Spinal cord (tissue), 9 donors: ENCODE measurements at regions not wholly inside any gene's neighbourhood (a gene's known extent, or its start where the extent isn't known, plus 50 kb on each side); places are given as distances from the start of the nearest gene placed in this dataset.
A peak's percentile ranks its signal among the peaks of the same experiment; 100 is the strongest.
"Not testable (repeated sequence)": the region's sequence is repeated elsewhere in the genome, so short reads cannot be mapped to it uniquely, and the experiment has no call there.

Experiments used
- DNase-seq, 6 donors: peaks; one replicate each; pipeline versions ENCODE4 v3.0.0 to v3.0.0-alpha.2; 2013 to 2015; ENCODE audit warnings: low spot score in 6 of 6, low read depth in 4 of 6
- H3K27ac ChIP-seq: one replicate; pipeline ENCODE4 v1.5.1; 2013; ENCODE audit warnings: low read depth, low read length, control low read depth
- H3K27me3 ChIP-seq: one replicate; pipeline ENCODE4 v1.6.1; 2013; ENCODE audit warnings: low read length; ENCODE audit not compliant: control insufficient read depth, insufficient read depth
- H3K36me3 ChIP-seq: one replicate; pipeline ENCODE4 v1.6.1; 2013; ENCODE audit warnings: low read length; ENCODE audit not compliant: control insufficient read depth, insufficient read depth
- H3K4me1 ChIP-seq: one replicate; pipeline ENCODE4 v1.6.1; 2013; ENCODE audit warnings: low read length; ENCODE audit not compliant: control insufficient read depth, insufficient read depth
- H3K4me3 ChIP-seq: one replicate; pipeline ENCODE4 v1.5.1; 2013; ENCODE audit warnings: low read depth, low read length, control low read depth
- H3K9me3 ChIP-seq: one replicate; pipeline ENCODE4 v1.6.1; 2013; ENCODE audit warnings: low read length; ENCODE audit not compliant: control insufficient read depth, insufficient read depth
- WGBS: methylation state at CpG from one replicate; pipeline ENCODE4 v1.1.5; 2013; ENCODE audit warnings: missing lambda C conversion rate; ENCODE audit not compliant: insufficient coverage; 5-methylcytosine and 5-hydroxymethylcytosine counted together
- donor health status: healthy.

DNA sequence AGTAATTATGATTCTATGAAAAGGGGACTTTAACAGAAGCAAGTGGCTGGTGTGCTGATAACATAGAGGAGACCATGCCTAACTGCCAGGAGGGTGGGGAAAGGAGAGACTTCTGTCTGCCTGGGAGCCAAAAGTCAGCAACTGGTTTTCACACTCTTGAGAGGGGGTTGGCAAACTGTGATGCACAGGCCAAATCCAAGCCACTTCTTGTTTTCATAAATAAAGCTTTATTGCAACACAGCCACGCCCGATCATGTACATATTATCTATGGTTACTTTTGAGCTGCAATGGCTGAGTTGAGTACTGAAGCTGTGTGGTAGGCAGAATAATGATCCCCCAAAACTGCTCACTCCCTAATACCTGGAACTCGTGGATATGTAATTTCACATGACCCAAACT lies 208.4 kb downstream of the LNPK start:
- no peak overlapping the region for H3K4me3 ChIP-seq
- peaks cover 2% of the 10 kb centered on the region for H3K9me3 ChIP-seq
- H3K27me3 ChIP-seq, result no peaks in the 10 kb centered on the region
- WGBS, result no CpG with 5 or more reads among the region's 3 CpGs
- H3K36me3 ChIP-seq, result no peaks in the 10 kb centered on the region
- no peak overlapping the region for H3K27ac ChIP-seq
- no peaks in the 10 kb centered on the region for H3K4me1 ChIP-seq
- no peak for DNase-seq

DNA sequence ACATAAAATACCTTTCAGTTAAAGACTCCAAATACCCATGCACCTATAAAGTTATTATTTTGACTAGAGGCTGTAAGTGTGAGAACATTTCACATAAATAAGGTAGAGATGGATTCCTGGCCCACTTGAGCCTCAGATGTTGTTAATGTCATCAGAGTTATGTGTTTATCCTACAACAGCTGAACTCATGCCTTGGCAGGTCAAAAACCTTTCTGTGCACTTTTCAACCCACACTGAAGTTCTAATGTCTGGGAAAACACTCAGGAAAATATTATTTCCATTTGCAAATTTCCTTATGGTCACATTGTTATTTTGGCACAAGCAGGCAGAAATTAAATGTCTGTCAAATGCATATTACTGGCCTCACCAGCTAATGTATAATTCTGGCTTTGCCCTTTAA lies 209.2 kb downstream of the LNPK start:
- Histone ChIP-seq H3K27me3 (no peaks in the 10 kb centered on the region), H3K36me3 (no peaks in the 10 kb centered on the region), H3K27ac (no peak overlapping the region), H3K9me3 (peaks cover 2% of the 10 kb centered on the region), H3K4me3 (no peak overlapping the region), H3K4me1 (no peaks in the 10 kb centered on the region)
- DNase-seq, result no peak

DNA sequence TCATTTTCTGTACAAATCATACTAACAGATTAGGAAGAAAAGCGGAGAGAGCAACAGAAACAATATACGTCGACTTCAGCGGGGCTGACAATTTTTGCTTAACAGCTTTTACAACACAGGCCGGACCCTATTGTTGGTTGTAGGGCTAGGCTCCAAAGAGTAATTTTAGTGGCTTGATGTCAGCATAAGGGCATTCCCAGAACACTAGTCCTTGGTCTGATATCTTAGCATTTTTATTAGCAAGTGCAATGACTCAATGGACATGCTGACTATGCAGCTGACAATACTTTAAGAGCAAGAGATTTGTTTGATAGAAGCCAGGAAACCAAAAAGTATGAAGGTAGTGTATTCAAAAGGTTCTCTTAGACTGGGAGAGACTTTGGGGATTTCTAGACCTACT lies 209.9 kb downstream of the LNPK start:
- Histone ChIP-seq H3K27me3 (no peaks in the 10 kb centered on the region), H3K36me3 (no peaks in the 10 kb centered on the region), H3K27ac (no peak overlapping the region), H3K4me1 (no peaks in the 10 kb centered on the region), H3K9me3 (peaks cover 2% of the 10 kb centered on the region), H3K4me3 (no peak overlapping the region)
- no peak for DNase-seq
- WGBS, result 79% methylated on average over 2 of the region's 5 CpGs

DNA sequence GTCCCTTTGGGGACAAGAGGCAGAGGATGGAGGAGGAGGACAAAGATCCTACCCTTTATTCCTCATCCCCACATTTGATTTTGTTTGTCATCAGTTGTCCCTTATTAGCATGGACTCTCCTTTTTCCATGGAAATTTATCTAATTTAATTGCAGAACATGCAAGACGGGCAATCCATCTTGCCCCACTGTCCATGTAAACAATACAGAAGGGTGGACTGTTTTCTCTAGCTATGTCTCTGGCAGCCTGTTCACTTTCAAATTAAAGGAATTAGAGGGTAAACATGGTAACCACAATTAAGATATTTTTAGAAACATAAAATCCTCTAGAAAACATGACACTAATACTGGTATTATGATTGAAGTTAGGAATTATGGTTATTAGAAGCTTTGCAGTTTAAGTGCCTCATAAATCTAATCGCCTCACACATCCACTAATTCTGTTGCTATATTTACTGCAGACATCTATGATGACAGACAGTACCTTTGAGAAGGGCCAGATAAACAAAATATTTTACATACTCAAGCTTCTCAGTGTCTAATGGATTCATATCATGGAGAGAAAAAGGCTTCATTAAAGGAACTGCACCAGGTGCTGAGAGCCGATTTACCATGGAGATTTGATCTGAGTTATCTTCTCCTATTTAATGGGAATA lies 215.5 kb downstream of the LNPK start:
- no CpG with 5 or more reads among the region's 3 CpGs for WGBS

DNA sequence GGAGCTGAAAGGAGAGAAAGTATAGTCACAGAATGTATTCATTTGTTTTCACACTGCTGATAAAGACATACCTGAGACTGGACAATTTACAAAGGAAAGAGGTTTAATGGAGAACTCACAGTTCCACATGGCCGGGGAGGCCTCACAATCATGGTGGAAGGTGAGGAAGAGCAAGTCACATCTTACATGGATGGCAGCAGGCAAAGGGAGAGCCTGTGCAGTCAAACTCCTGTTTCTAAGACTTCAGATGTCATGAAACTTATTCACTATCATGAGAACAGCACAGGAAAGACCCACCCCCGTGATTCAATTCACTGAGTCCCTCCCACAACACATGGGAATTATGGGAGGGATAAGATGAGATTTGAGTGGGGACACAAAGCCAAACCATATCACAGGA lies 224.7 kb downstream of the LNPK start:
- H3K36me3 ChIP-seq, H3K4me1 ChIP-seq, DNase-seq, H3K27ac ChIP-seq, H3K4me3 ChIP-seq, H3K27me3 ChIP-seq, H3K9me3 ChIP-seq: not testable (repeated sequence)
- WGBS, result 100% methylated on average over 1 of the region's 2 CpGs

More for the DNA sequence above, 215.5 kb downstream of the LNPK start:
- no peaks in the 10 kb centered on the region for H3K36me3 ChIP-seq
- no peaks in the 10 kb centered on the region for H3K27me3 ChIP-seq
- H3K4me3 ChIP-seq, result no peak overlapping the region
- no peaks in the 10 kb centered on the region for H3K4me1 ChIP-seq
- DNase-seq, result peak in 1 of 6 donors; percentile 37
- no peak overlapping the region for H3K27ac ChIP-seq
- H3K9me3 ChIP-seq, result no peaks in the 10 kb centered on the region

DNA sequence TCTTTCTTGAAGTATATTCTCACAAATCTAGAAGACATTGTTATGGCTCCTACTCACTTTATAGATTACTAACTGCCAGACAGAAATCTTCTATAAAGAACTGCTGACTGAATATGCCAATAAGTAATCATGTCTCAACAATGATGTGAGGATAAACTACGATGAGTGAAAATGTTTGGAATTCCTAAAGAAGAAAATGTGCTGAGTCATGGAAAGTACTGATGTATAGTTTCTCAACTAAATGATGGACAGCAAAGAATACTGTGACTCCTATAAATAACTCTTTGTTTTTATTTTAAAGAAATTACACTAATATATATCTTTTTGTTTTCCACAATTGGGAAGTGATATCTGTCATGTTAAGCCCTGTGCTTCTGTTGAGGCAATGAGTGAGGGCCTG lies 232.9 kb downstream of the LNPK start:
- Histone ChIP-seq H3K4me3 (no peak overlapping the region), H3K4me1 (no peaks in the 10 kb centered on the region), H3K9me3 (no peaks in the 10 kb centered on the region), H3K36me3 (no peaks in the 10 kb centered on the region), H3K27me3 (no peaks in the 10 kb centered on the region), H3K27ac (no peak overlapping the region)
- no peak for DNase-seq
- no CpG with 5 or more reads among the region's 1 CpG for WGBS

DNA sequence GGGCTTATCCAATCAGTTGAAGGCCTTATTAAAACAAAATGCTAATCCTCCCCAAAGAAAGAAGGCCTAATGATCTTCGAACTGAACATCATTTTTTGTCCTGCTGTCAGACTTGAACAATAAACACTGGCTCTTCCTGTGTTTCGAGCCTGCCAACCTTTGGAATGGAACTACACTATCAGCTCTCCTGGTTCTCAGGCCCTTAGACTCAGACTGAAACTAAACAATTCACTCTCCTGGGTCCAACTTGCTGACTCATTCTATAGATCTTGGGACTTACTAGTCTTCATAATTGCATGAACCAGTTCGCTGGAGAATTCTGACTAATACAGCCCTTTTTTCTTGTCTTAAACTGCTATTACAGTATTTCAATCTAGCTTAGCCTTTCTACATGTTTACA lies 235.2 kb downstream of the LNPK start:
- WGBS, result 65% methylated on average over 2 of the region's 3 CpGs
- Histone ChIP-seq H3K27ac (no peak overlapping the region), H3K4me1 (no peaks in the 10 kb centered on the region), H3K4me3 (no peak overlapping the region), H3K27me3 (no peaks in the 10 kb centered on the region), H3K9me3 (no peaks in the 10 kb centered on the region), H3K36me3 (no peaks in the 10 kb centered on the region)
- DNase-seq, result no peak

DNA sequence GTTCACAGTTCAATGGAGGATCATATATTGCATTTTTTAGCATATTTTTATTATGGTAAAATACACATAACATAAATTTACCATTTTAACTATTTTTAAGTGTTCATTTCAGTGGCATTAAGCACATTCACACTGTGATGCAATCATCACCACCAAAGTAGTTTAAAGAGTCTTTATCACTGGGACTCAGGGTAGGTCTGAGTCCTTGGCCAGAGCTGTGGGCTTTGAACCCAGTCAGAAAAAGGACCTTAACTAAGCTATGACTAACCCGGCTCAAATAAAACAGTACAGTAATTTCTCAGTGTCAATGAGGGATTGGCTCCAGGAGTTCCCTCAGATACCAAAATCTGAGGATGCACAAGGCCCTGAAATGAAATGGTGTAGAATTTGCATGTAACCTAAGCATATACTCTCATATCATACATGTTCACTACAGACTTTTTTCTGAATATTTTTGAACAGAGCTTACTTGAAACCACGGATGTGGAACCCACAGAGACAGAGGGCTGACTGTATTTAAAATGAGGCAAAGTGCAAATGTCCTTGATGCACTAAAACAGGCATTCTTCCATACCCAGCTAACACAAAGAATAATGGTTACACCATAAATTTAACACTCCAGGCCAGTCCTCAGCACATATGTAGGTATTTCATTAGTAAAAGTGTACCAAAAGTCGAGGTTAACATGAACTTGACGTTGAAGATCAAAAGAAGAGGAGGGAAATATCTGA lies 246.2 kb downstream of the LNPK start:
- no peaks in the 10 kb centered on the region for H3K4me1 ChIP-seq
- no peaks in the 10 kb centered on the region for H3K9me3 ChIP-seq
- no peaks in the 10 kb centered on the region for H3K27me3 ChIP-seq
- no peak overlapping the region for H3K27ac ChIP-seq
- DNase-seq, result no peak
- WGBS, result no CpG with 5 or more reads among the region's 4 CpGs
- no peak overlapping the region for H3K4me3 ChIP-seq
- H3K36me3 ChIP-seq, result no peaks in the 10 kb centered on the region

DNA sequence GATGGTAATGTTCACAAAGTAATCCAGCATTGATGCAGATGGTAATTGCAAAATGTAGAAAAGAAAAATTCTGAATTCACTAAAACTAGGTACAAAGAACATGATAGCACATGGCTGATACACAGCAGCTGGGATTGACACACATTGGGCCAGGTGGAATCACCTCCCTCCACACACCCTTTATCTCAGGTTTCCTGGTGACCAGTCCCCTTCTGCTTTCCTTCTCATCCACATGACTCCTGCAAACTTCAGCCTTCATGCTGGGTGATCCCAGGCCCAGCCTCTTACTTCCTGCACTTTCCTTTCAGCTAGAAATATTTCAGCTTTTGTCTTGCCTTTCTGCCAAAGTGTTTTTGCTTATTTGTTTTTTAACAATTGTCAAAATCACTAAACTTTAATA lies 246.9 kb downstream of the LNPK start:
- no peaks in the 10 kb centered on the region for H3K9me3 ChIP-seq
- H3K27ac ChIP-seq, result no peak overlapping the region
- DNase-seq, result no peak
- no peak overlapping the region for H3K4me3 ChIP-seq
- no peaks in the 10 kb centered on the region for H3K36me3 ChIP-seq
- H3K27me3 ChIP-seq, result no peaks in the 10 kb centered on the region
- H3K4me1 ChIP-seq, result no peaks in the 10 kb centered on the region

DNA sequence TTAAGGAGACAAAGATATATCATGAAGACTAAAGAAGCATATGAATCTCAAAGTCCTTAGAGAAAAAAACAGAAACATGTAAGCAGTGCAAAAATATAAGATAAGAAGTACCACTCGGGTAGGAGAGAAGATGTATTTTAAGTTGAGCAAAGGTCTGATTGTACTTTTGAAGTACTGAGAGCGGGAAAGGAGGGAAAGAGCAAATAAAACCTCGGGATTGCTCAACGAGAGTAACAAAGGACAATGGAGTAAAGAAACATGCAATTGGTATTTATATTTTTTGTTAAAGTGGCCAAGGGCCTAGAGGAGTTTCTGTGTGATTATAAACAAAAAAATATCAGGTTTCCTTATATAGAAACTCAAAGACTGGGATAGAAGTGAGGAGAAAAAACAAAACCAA lies 251.9 kb downstream of the LNPK start:
- WGBS, result 92% methylated on average over 3 of the region's 4 CpGs
- Histone ChIP-seq H3K4me1 (no peaks in the 10 kb centered on the region), H3K36me3 (no peaks in the 10 kb centered on the region), H3K4me3 (no peak overlapping the region), H3K27me3 (no peaks in the 10 kb centered on the region), H3K27ac (no peak overlapping the region), H3K9me3 (no peaks in the 10 kb centered on the region)
- no peak for DNase-seq
